K562 (cell line): ENCODE measurements at regions not wholly inside any gene's neighbourhood (a gene's known extent, or its start where the extent isn't known, plus 50 kb on each side); places are given as distances from the start of the nearest gene placed in this dataset.

ENCODE experiments used
- ATAC-seq: fragments of 200-7000 bp; cut with Tn5 transposase; 3 replicates; pipeline ENCODE4 v1.9.1; 2020; ENCODE audit warnings: moderate library complexity
- BruUV-seq: library from RNA; stranded (reverse); fragments of 400-500 nt; replicated peaks from 2 replicates; lab custom pipeline; 2021; lab: Mats Ljungman, UMichigan
- CTCF ChIA-PET: fragments of 300-600 bp; formaldehyde crosslinking; extraction: SDS; loops from one replicate; lab custom pipeline; 2021; ENCODE audit warnings: low intra/inter-chr PET ratio; lab: Yijun Ruan, JAX
- POLR2A ChIA-PET: fragments of 300-600, 350-650 bp; sonication (Branson Sonifier 250); formaldehyde crosslinking; extraction: SDS; loops from one replicate; lab custom pipeline; 2021; ENCODE audit warnings: antibody characterized with exemption, inconsistent platforms; lab: Yijun Ruan, JAX
- DNase-seq, 4 experiments: peaks; one replicate each; pipeline versions ENCODE4 v3.0.0 to v3.0.0-alpha.2; 2011 to 2018; ENCODE audit warnings: low spot score in 3 of 4, mixed read lengths in 3 of 4; ENCODE audit errors: extremely low read depth in 1 of 4
- FAIRE-seq: peaks from 2 replicates; lab custom pipeline; 2011; peaks lifted over from hg19 to GRCh38; lab: Jason Lieb, UNC
- H2AFZ ChIP-seq: 2 replicates; pipeline ENCODE4 v1.6.0; 2011; ENCODE audit warnings: low read depth, low read length, control low read depth, inconsistent platforms
- H3K27ac ChIP-seq: fragments of 200-600 bp; 3 replicates; pipeline ENCODE4 v1.8.0; 2011; ENCODE audit warnings: low read depth, mild to moderate bottlenecking, control low read depth, inconsistent platforms, low read length, moderate library complexity, mixed read lengths; ENCODE audit errors: extremely low read depth
- H3K27me3 ChIP-seq, 2 experiments: fragments of 300-600 bp in 1 of 2; 2 replicates in 1 of 2; 3 replicates in 1 of 2; pipeline versions ENCODE4 v1.6.0 to v1.8.0; 2011; ENCODE audit warnings: inconsistent platforms in 2 of 2, low read length in 2 of 2, mild to moderate bottlenecking in 1 of 2, mixed read lengths in 1 of 2, moderate library complexity in 1 of 2; ENCODE audit not compliant: control insufficient read depth in 2 of 2, insufficient read depth in 2 of 2
- H3K36me3 ChIP-seq: fragments of 300-600 bp; 3 replicates; pipeline ENCODE4 v1.8.0; 2011; ENCODE audit warnings: mild to moderate bottlenecking, low read length, inconsistent platforms; ENCODE audit not compliant: control insufficient read depth, insufficient read depth
- H3K4me1 ChIP-seq, 2 experiments: fragments of 200-600 bp in 1 of 2; replicated peaks in 1 of 2; 2 replicates in 1 of 2; 3 replicates in 1 of 2; pipeline versions ENCODE4 v1.5.1 to v1.8.0; 2011; ENCODE audit warnings: inconsistent platforms in 2 of 2, low read length in 2 of 2, mild to moderate bottlenecking in 1 of 2, mixed read lengths in 1 of 2, moderate library complexity in 1 of 2; ENCODE audit not compliant: control insufficient read depth in 2 of 2, insufficient read depth in 2 of 2
- H3K4me2 ChIP-seq: 2 replicates; pipeline ENCODE4 v1.6.1; 2011; ENCODE audit warnings: low read length, control low read depth, inconsistent platforms, mixed read lengths; ENCODE audit not compliant: insufficient read depth
- H3K4me3 ChIP-seq: fragments of 200-600 bp; sonication (generic), shearing (Covaris generic); 2 replicates; pipeline ENCODE4 v1.5.1; 2016; ENCODE audit warnings: control low read depth, inconsistent platforms
- H3K79me2 ChIP-seq: fragments of 200-600 bp; 3 replicates; pipeline ENCODE4 v1.8.0; 2011; ENCODE audit warnings: low read length, inconsistent platforms; ENCODE audit not compliant: control insufficient read depth, insufficient read depth
- H3K9ac ChIP-seq, 2 experiments: 2 replicates each; pipeline versions ENCODE4 v1.6.0 to v1.6.1; 2011; ENCODE audit warnings: low read depth in 2 of 2, low read length in 2 of 2, control low read depth in 1 of 2, inconsistent platforms in 1 of 2, mild to moderate bottlenecking in 1 of 2, mixed read lengths in 1 of 2; ENCODE audit not compliant: insufficient read depth in 1 of 2
- H3K9me1 ChIP-seq: one replicate; pipeline ENCODE4 v1.6.0; 2011; ENCODE audit warnings: inconsistent platforms, mild to moderate bottlenecking, low read length, moderate library complexity; ENCODE audit not compliant: control insufficient read depth, insufficient read depth
- H3K9me3 ChIP-seq: replicated peaks from 2 replicates; pipeline ENCODE4 v1.5.1; 2011; ENCODE audit warnings: low read depth, low read length, inconsistent platforms; ENCODE audit not compliant: control insufficient read depth, insufficient read depth
- H4K20me1 ChIP-seq: replicated peaks from 2 replicates; pipeline ENCODE4 v1.6.1; 2011; ENCODE audit warnings: low read length, inconsistent platforms, mixed read lengths; ENCODE audit not compliant: control insufficient read depth, insufficient read depth
- BRCA1 ChIP-seq, 2 experiments: fragments of 450-650 bp in 1 of 2; sonication (generic) in 1 of 2; formaldehyde crosslinking in 1 of 2; IDR thresholded peaks; 2 replicates each; pipeline versions ENCODE4 v1.5.0 to v1.6.1; 2017 to 2020; ENCODE audit warnings: mild to moderate bottlenecking in 1 of 2, missing genetic modification reagents in 1 of 2
- C11orf30 ChIP-seq: fragments of 450-650 bp; IDR thresholded peaks from 2 replicates; pipeline ENCODE4 v1.6.1; 2016; ENCODE audit warnings: low read depth, mild to moderate bottlenecking
- LARP7 ChIP-seq: fragments of 450-650 bp; IDR thresholded peaks from 2 replicates; pipeline ENCODE4 v1.6.1; 2016
- MAFF ChIP-seq: IDR thresholded peaks from 2 replicates; pipeline ENCODE4 v1.6.1; 2012; ENCODE audit warnings: low read length, improper control_type of control experiment
- MAFG ChIP-seq: fragments of 450-650 bp; conservative IDR thresholded peaks from 2 replicates; pipeline ENCODE4 v1.6.1; 2016; ENCODE audit warnings: missing genetic modification characterization, missing compliant biosample characterization
- MAFK ChIP-seq: IDR thresholded peaks from 2 replicates; pipeline ENCODE4 v1.6.1; 2011; ENCODE audit warnings: low read length, improper control_type of control experiment
- PHF21A ChIP-seq: fragments of 450-650 bp; IDR thresholded peaks from 2 replicates; pipeline ENCODE4 v1.6.1; 2017; ENCODE audit warnings: low read depth, borderline replicate concordance
- ZNF134 ChIP-seq: fragments of 250-450 bp; sonication (Bioruptor Pico); conservative IDR thresholded peaks from 2 replicates; pipeline ENCODE4 v1.4.0; 2020
- ZNF316 ChIP-seq: fragments of 450-650 bp; IDR thresholded peaks from 2 replicates; pipeline ENCODE4 v1.6.1; 2016
- WGBS: fragments of 100-300 bp; shearing (Covaris generic); methylation state at CpG from one replicate; pipeline ENCODE4 v1.1.6; 2016; ENCODE audit warnings: low coverage, mixed read lengths; ENCODE audit not compliant: insufficient coverage; ENCODE audit errors: missing lambda C conversion rate; 5-methylcytosine and 5-hydroxymethylcytosine counted together
- in situ Hi-C: fragments of 300-500 bp; cut with MboI; formaldehyde crosslinking; loops from 4 replicates; pipeline ENCODE4 v1.15.0; 2018; ENCODE audit warnings: inconsistent platforms, mixed read lengths
- intact Hi-C: fragments of 100-400 bp; cut with micrococcal nuclease; formaldehyde crosslinking; loops from 2 replicates; pipeline ENCODE4 v1.14.2; 2022

DNA sequence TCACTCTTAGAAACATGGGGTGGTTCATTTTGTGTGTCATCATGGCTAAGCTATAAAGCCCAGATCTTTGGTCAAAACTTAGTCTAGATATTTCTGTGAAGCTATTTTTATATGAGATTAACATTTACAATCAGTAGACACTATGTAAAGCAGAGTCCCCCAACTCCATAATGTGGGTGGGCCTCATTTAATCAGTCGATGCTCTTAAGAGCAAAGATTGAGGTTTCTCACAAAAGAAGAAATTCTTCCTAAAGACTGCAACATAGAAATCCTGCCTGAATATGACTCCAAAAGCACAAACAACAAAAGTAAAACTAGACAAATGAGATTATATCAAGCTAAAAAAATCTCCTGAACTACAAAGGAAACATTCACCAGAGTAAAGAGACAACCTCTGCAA, 642.2 kb downstream of the DIAPH3 start:
- CTCF ChIA-PET: no interaction called here
- BruUV-seq: no TSS peak
- FAIRE-seq: no peak
- Histone ChIP-seq H3K27me3 (no peaks in the 10 kb centered on the region), H3K9ac (no peak overlapping the region), H2AFZ (no peak overlapping the region), H3K36me3 (no peaks in the 10 kb centered on the region), H3K27ac (no peak overlapping the region), H3K9me1 (no peaks in the 10 kb centered on the region)
- DNase-seq: no peak
- in situ Hi-C loops: no loop called here
- no peak for TF ChIP-seq PHF21A
- peak; percentile 76 for TF ChIP-seq ZNF134
- TF ChIP-seq, all 486 proteins: peak for 1
- intact Hi-C loops: no loop called here
- POLR2A ChIA-PET: interaction anchor here (1.2 to 1.4 kb wide), 2 partner anchors 10 to 12 kb away, joined by 3 to 5 read pairs; no protein-coding TSS in a partner anchor
- ATAC-seq: no peak
- H4K20me1 ChIP-seq: no peaks in the 10 kb centered on the region
- WGBS: 8% methylated on average over 1 of the region's 1 CpG
- H3K9me3 ChIP-seq: no peaks in the 10 kb centered on the region
- H3K4me1 ChIP-seq: no peaks in the 10 kb centered on the region
- no peak overlapping the region for H3K4me3 ChIP-seq
- H3K4me2 ChIP-seq: no peak overlapping the region
- no peaks in the 10 kb centered on the region for H3K79me2 ChIP-seq

DNA sequence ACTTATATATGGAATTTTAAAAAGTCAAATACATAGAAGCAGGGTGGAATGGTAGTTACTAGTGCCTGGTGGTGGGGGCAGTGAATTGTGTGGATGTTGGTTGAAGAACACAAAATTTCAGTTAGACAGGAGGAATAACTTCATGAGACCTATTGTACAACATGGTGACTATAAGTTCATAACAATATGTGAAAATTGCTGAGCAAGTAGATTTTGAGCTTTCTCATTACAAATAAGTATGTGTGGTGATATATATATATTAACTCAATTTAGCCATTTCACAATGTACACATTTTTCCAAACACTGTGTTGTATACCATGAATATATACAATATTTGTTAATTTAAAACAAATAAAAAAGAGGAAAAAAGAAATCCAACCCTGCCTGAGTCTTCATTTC, 641.1 kb downstream of the DIAPH3 start:
- ChIA-PET POLR2A (interaction anchor here (1.4 kb wide), 1 partner anchor 9 kb away, joined by 5 read pairs; no protein-coding TSS in a partner anchor), CTCF (no interaction called here)
- Histone ChIP-seq H3K9ac (no peak overlapping the region), H3K9me3 (no peaks in the 10 kb centered on the region), H3K36me3 (no peaks in the 10 kb centered on the region), H2AFZ (no peak overlapping the region), H3K4me3 (no peak overlapping the region), H3K4me1 (no peaks in the 10 kb centered on the region), H3K27me3 (no peaks in the 10 kb centered on the region), H3K79me2 (no peaks in the 10 kb centered on the region), H3K9me1 (no peaks in the 10 kb centered on the region), H4K20me1 (no peaks in the 10 kb centered on the region), H3K4me2 (no peak overlapping the region), H3K27ac (no peak overlapping the region)
- intact Hi-C loops (no loop called here), in situ Hi-C loops (no loop called here)
- DNase-seq (no peak), FAIRE-seq (no peak), ATAC-seq (no peak)
- TF ChIP-seq BRCA1 (IDR thresholded peaks at IDR 0.05) (no peak), BRCA1 (CRISPR knock-in tag; IDR thresholded peaks at IDR 0.05) (no peak), MAFK (peak; percentile 75), MAFG (tag) (peak; percentile 62), ZNF316 (peak; percentile 86), LARP7 (no peak), MAFF (peak; percentile 70; the same call in 1 of the 2 replicates), C11orf30 (peak; percentile 81)
- no TSS peak for BruUV-seq
